Neural cell (in vitro differentiated cells): ENCODE measurements at regions not wholly inside any gene's neighbourhood (a gene's known extent, or its start where the extent isn't known, plus 50 kb on each side); places are given as distances from the start of the nearest gene placed in this dataset.
"Not testable (repeated sequence)": the region's sequence is repeated elsewhere in the genome, so short reads cannot be mapped to it uniquely, and the experiment has no call there.

ENCODE experiments used
- H2AFZ ChIP-seq: fragments of 200-600, 300-800 bp; sonication (generic), shearing (Covaris generic); 2 replicates; pipeline ENCODE4 v1.6.0; 2014; ENCODE audit warnings: low read depth, mild to moderate bottlenecking, antibody characterized with exemption, low read length, moderate library complexity
- H3F3A ChIP-seq: fragments of 200-600 bp; shearing (Covaris generic); 2 replicates; pipeline ENCODE4 v1.6.1; 2016; ENCODE audit warnings: mild to moderate bottlenecking, moderate library complexity, mixed read lengths, antibody characterized with exemption, low read length; ENCODE audit not compliant: insufficient read depth, poor library complexity, severe bottlenecking
- H3K27ac ChIP-seq: fragments of 200-600, 300-800 bp; sonication (generic), shearing (Covaris generic); 2 replicates; pipeline ENCODE4 v1.5.1; 2014; ENCODE audit warnings: mild to moderate bottlenecking, low read length, moderate library complexity
- H3K27me3 ChIP-seq: fragments of 300-800, 200-600 bp; sonication (generic), shearing (Covaris generic); 2 replicates; pipeline ENCODE4 v1.6.0; 2014; ENCODE audit warnings: mild to moderate bottlenecking, low read depth, low read length, moderate library complexity; ENCODE audit not compliant: insufficient read depth
- H3K36me3 ChIP-seq: fragments of 300-800, 200-600 bp; sonication (generic), shearing (Covaris generic); 2 replicates; pipeline ENCODE4 v1.5.1; 2014; ENCODE audit warnings: mild to moderate bottlenecking, antibody characterized with exemption, low read length, moderate library complexity; ENCODE audit not compliant: insufficient read depth
- H3K4me2 ChIP-seq: fragments of 300-800, 200-600 bp; sonication (generic), shearing (Covaris generic); 2 replicates; pipeline ENCODE4 v1.6.0; 2014; ENCODE audit warnings: mild to moderate bottlenecking, low read length
- H3K4me3 ChIP-seq: fragments of 300-800, 200-600 bp; sonication (generic), shearing (Covaris generic); 2 replicates; pipeline ENCODE4 v1.5.1; 2014; ENCODE audit warnings: mild to moderate bottlenecking, low read length, moderate library complexity
- H3K79me2 ChIP-seq: fragments of 200-600 bp; shearing (Covaris generic); replicated peaks from 2 replicates; pipeline ENCODE4 v1.6.0; 2014; ENCODE audit warnings: mild to moderate bottlenecking, low read length, moderate library complexity; ENCODE audit not compliant: insufficient read depth
- H3K9ac ChIP-seq: fragments of 300-800, 200-600 bp; sonication (generic), shearing (Covaris generic); 2 replicates; pipeline ENCODE4 v1.6.1; 2016; ENCODE audit warnings: mild to moderate bottlenecking, low read length, mixed read lengths
- H3K9me2 ChIP-seq: fragments of 200-600 bp; shearing (Covaris generic); 2 replicates; pipeline ENCODE4 v1.6.1; 2016; ENCODE audit warnings: mild to moderate bottlenecking, low read length, mixed read lengths; ENCODE audit not compliant: insufficient read depth
- H3K9me3 ChIP-seq: fragments of 200-600, 300-800 bp; sonication (generic), shearing (Covaris generic); 2 replicates; pipeline ENCODE4 v1.6.1; 2016; ENCODE audit warnings: mild to moderate bottlenecking, mixed run types, low read length, moderate library complexity, mixed read lengths
- H4K20me1 ChIP-seq: fragments of 200-600 bp; shearing (Covaris generic); 2 replicates; pipeline ENCODE4 v1.6.1; 2016; ENCODE audit warnings: mild to moderate bottlenecking, mixed run types; ENCODE audit not compliant: insufficient read depth
- EP300 ChIP-seq: fragments of 450-650 bp; conservative IDR thresholded peaks from 2 replicates; pipeline ENCODE4 v1.6.1; 2014; ENCODE audit warnings: antibody characterized with exemption, mild to moderate bottlenecking, moderate library complexity; ENCODE audit not compliant: poor library complexity, severe bottlenecking
- EZH2 ChIP-seq: fragments of 200-600, 300-800 bp; shearing (Covaris generic), sonication (generic); IDR thresholded peaks from 2 replicates; pipeline ENCODE4 v1.6.1; 2014; ENCODE audit warnings: antibody characterized with exemption, low read length, borderline replicate concordance, mild to moderate bottlenecking; ENCODE audit not compliant: insufficient read depth, poor library complexity, severe bottlenecking
- MXI1 ChIP-seq: fragments of 450-650 bp; conservative IDR thresholded peaks from 2 replicates; pipeline ENCODE4 v1.6.1; 2014; ENCODE audit warnings: antibody characterized with exemption, mild to moderate bottlenecking; ENCODE audit not compliant: poor library complexity, severe bottlenecking
- POLR2AphosphoS5 ChIP-seq: IDR thresholded peaks from 2 replicates; pipeline ENCODE4 v1.6.1; 2012
- RAD21 ChIP-seq: fragments of 450-650 bp; conservative IDR thresholded peaks from 2 replicates; pipeline ENCODE4 v1.6.1; 2014; ENCODE audit warnings: antibody characterized with exemption, mild to moderate bottlenecking, moderate library complexity
- SMC3 ChIP-seq: fragments of 450-650 bp; conservative IDR thresholded peaks from 2 replicates; pipeline ENCODE4 v1.6.1; 2014; ENCODE audit warnings: antibody characterized with exemption, mild to moderate bottlenecking, moderate library complexity; ENCODE audit not compliant: poor library complexity
- TAF1 ChIP-seq: IDR thresholded peaks from 2 replicates; pipeline ENCODE4 v1.6.1; 2012; ENCODE audit warnings: low read depth
- TF ChIP-seq, protein P1 (sequence below): IDR thresholded peaks from 2 replicates; pipeline ENCODE4 v1.6.1; 2012; ENCODE audit warnings: borderline replicate concordance
- TF ChIP-seq, protein P2 (sequence below): fragments of 450-650 bp; IDR thresholded peaks from 2 replicates; pipeline ENCODE4 v1.5.1; 2014; ENCODE audit warnings: antibody characterized with exemption, mild to moderate bottlenecking, moderate library complexity; ENCODE audit not compliant: poor library complexity, severe bottlenecking

DNA sequence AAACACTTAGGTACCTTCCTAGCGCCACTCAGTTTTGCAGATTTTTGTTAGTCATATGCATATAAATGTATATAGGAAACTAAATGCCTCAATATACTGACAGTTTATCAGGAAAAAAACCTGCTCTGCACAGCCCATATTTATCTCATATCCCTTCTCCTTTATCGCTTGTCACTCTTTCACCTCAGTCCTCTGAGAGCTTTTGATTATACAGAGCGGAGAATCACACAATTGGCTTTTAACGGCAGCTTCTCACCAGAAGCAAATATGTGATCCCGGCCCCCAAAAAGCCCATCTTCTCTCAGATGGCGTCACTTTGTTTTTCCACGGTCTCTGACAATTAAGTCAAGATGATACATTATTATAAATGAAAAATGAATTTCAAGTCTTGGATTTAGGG, 362.6 kb downstream of the DNAH5 start:
- H4K20me1 ChIP-seq: no peaks in the 10 kb centered on the region
- H3K9me3 ChIP-seq: no peaks in the 10 kb centered on the region
- TF ChIP-seq EP300 (peak; percentile 35), EZH2 (no peak), POLR2AphosphoS5 (peak; percentile 72), MXI1 (no peak)
- peak overlapping the region; percentile 84 for H3K27ac ChIP-seq
- H3K36me3 ChIP-seq: no peaks in the 10 kb centered on the region
- H3F3A ChIP-seq: no peaks in the 10 kb centered on the region
- no peaks in the 10 kb centered on the region for H3K27me3 ChIP-seq
- peak overlapping the region; percentile 33 for H3K4me2 ChIP-seq
- H3K4me3 ChIP-seq: peak overlapping the region; percentile 35
- no peaks in the 10 kb centered on the region for H3K79me2 ChIP-seq
- no peaks in the 10 kb centered on the region for H3K9me2 ChIP-seq
- no peak overlapping the region for H2AFZ ChIP-seq
- H3K9ac ChIP-seq: peak overlapping the region; percentile 38

DNA sequence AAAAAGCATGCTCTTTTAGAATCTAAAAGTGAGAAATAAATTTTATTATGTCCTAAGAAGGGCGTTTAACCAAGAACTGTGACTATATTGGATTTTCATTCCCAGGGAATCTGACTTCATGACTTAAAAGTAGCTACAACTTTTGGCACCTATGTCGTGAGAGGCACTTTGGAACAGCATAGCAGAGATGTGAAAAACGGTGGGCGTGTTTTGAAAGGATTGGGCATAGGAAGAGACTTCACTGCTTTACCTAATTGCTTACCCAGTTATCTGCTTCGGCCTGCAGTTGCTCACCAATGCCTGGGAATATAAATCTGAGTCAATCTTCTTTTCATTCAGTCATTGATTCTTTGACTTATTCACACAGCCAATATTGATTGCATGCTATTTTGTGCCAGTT, 363.4 kb downstream of the DNAH5 start:
- Histone ChIP-seq H3K79me2 (no peaks in the 10 kb centered on the region), H3F3A (no peaks in the 10 kb centered on the region), H3K4me2 (peak overlapping the region; percentile 33), H4K20me1 (no peaks in the 10 kb centered on the region), H3K27ac (peak overlapping the region; percentile 84), H3K4me3 (peak overlapping the region; percentile 35), H2AFZ (no peak overlapping the region), H3K27me3 (no peaks in the 10 kb centered on the region), H3K36me3 (no peaks in the 10 kb centered on the region), H3K9me3 (no peaks in the 10 kb centered on the region), H3K9ac (no peak overlapping the region), H3K9me2 (no peaks in the 10 kb centered on the region)
- TF ChIP-seq, protein P1, sequence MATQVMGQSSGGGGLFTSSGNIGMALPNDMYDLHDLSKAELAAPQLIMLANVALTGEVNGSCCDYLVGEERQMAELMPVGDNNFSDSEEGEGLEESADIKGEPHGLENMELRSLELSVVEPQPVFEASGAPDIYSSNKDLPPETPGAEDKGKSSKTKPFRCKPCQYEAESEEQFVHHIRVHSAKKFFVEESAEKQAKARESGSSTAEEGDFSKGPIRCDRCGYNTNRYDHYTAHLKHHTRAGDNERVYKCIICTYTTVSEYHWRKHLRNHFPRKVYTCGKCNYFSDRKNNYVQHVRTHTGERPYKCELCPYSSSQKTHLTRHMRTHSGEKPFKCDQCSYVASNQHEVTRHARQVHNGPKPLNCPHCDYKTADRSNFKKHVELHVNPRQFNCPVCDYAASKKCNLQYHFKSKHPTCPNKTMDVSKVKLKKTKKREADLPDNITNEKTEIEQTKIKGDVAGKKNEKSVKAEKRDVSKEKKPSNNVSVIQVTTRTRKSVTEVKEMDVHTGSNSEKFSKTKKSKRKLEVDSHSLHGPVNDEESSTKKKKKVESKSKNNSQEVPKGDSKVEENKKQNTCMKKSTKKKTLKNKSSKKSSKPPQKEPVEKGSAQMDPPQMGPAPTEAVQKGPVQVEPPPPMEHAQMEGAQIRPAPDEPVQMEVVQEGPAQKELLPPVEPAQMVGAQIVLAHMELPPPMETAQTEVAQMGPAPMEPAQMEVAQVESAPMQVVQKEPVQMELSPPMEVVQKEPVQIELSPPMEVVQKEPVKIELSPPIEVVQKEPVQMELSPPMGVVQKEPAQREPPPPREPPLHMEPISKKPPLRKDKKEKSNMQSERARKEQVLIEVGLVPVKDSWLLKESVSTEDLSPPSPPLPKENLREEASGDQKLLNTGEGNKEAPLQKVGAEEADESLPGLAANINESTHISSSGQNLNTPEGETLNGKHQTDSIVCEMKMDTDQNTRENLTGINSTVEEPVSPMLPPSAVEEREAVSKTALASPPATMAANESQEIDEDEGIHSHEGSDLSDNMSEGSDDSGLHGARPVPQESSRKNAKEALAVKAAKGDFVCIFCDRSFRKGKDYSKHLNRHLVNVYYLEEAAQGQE: no peak

DNA sequence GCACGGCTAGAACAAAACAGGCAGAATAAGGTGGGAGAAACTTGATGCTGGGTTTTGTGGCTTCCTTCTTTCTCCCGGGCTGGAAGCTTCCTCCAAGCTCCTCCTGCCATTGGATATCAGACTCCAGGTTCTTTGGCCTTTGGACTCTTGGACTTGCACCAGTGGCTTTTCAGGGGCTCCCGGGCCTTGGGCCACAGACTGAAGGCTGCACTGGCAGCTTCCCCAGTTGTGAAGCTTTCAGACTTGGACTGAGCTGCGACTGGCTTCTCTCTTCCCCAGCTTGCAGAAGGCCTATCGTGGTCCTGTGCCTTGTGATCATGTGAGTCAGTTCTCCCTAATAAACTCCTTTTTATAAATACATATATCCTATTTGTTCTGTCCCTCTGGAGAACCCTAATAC, 364.4 kb downstream of the DNAH5 start:
- Histone ChIP-seq H3K4me2 (no peak overlapping the region), H4K20me1 (no peaks in the 10 kb centered on the region), H3K9me3 (no peaks in the 10 kb centered on the region), H3K36me3 (no peaks in the 10 kb centered on the region), H3K79me2 (no peaks in the 10 kb centered on the region), H3K9me2 (no peaks in the 10 kb centered on the region), H3K9ac (no peak overlapping the region), H3F3A (no peaks in the 10 kb centered on the region), H3K4me3 (no peak overlapping the region), H3K27ac (peak overlapping the region; percentile 84), H3K27me3 (no peaks in the 10 kb centered on the region), H2AFZ (no peak overlapping the region)
- TF ChIP-seq EZH2 (no peak), POLR2AphosphoS5 (no peak), TAF1 (no peak), EP300 (no peak), MXI1 (no peak), SMC3 (no peak), RAD21 (no peak)
- TF ChIP-seq, protein P1: no peak
- TF ChIP-seq, protein P2, sequence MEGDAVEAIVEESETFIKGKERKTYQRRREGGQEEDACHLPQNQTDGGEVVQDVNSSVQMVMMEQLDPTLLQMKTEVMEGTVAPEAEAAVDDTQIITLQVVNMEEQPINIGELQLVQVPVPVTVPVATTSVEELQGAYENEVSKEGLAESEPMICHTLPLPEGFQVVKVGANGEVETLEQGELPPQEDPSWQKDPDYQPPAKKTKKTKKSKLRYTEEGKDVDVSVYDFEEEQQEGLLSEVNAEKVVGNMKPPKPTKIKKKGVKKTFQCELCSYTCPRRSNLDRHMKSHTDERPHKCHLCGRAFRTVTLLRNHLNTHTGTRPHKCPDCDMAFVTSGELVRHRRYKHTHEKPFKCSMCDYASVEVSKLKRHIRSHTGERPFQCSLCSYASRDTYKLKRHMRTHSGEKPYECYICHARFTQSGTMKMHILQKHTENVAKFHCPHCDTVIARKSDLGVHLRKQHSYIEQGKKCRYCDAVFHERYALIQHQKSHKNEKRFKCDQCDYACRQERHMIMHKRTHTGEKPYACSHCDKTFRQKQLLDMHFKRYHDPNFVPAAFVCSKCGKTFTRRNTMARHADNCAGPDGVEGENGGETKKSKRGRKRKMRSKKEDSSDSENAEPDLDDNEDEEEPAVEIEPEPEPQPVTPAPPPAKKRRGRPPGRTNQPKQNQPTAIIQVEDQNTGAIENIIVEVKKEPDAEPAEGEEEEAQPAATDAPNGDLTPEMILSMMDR: no peak

DNA sequence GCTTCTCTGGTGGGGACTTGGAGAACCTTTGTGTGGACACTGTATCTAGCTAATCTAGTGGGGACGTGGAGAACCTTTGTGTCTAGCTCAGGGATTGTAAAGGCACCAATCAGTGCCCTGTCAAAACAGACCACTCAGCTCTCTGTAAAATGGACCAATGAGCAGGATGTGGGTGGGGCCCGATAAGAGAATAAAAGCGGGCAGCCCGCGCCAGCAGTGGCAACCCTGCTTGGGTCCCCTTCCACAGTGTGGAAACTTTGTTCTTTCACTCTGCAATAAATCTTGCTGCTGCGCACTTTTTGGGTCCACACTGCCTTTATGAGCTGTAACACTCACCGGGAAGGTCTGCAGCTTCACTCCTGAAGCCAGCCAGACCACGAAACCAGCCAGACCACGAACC, 365.4 kb downstream of the DNAH5 start:
- H3F3A ChIP-seq, H3K9me2 ChIP-seq, H3K4me3 ChIP-seq, H3K27ac ChIP-seq, H3K79me2 ChIP-seq, H4K20me1 ChIP-seq, H3K4me2 ChIP-seq, H3K27me3 ChIP-seq, H3K9ac ChIP-seq, H3K36me3 ChIP-seq, H3K9me3 ChIP-seq, H2AFZ ChIP-seq: not testable (repeated sequence)
